HG02678 (cell line): ENCODE measurements at regions not wholly inside any gene's neighbourhood (a gene's known extent, or its start where the extent isn't known, plus 50 kb on each side); places are given as distances from the start of the nearest gene placed in this dataset.

Source experiments
- ATAC-seq: cut with Tn5 transposase; IDR thresholded peaks from one replicate; pipeline ENCODE4 v1.9.1; 2021; ENCODE audit warnings: mild to moderate bottlenecking, moderate library complexity; ENCODE audit not compliant: unreplicated experiment

GRCh38 chrX:30951003-30951402 lies 61.9 kb upstream of the TAB3 start:
- ATAC-seq: no peak

- no peak for ATAC-seq
Measured at GRCh38 chrX:30950391-30950790, 61.3 kb upstream of the TAB3 start.

- no peak for ATAC-seq
Measured at GRCh38 chrX:30949554-30949953, 60.5 kb upstream of the TAB3 start.

- no peak for ATAC-seq
Measured at GRCh38 chrX:30948626-30949025, 59.6 kb upstream of the TAB3 start.

- no peak for ATAC-seq
Measured at GRCh38 chrX:30948051-30948450, 59.0 kb upstream of the TAB3 start.

GRCh38 chrX:30943984-30944383 lies 54.9 kb upstream of the TAB3 start:
- ATAC-seq: no peak

GRCh38 chrX:30941898-30942297 lies 52.8 kb upstream of the TAB3 start:
- no peak for ATAC-seq

GRCh38 chrX:30939928-30940327 lies 50.9 kb upstream of the TAB3 start:
- ATAC-seq: no peak
